Neural progenitor cell (in vitro differentiated cells): ENCODE measurements at regions not wholly inside any gene's neighbourhood (a gene's known extent, or its start where the extent isn't known, plus 50 kb on each side); places are given as distances from the start of the nearest gene placed in this dataset.

Experiments used
- DNase-seq: peaks from one replicate; pipeline ENCODE4 v3.0.0-alpha.2; 2016; ENCODE audit warnings: low spot score
- H2AFZ ChIP-seq: fragments of 200-600 bp; sonication (generic); replicated peaks from 2 replicates; pipeline ENCODE4 v1.6.1; 2016; ENCODE audit warnings: antibody characterized with exemption
- H3F3A ChIP-seq: fragments of 200-600 bp; sonication (generic); 2 replicates; pipeline ENCODE4 v1.6.1; 2016; ENCODE audit warnings: antibody characterized with exemption, low read depth
- H3K27ac ChIP-seq: fragments of 200-600 bp; sonication (generic); 2 replicates; pipeline ENCODE4 v1.5.1; 2016; ENCODE audit warnings: mild to moderate bottlenecking
- H3K27me3 ChIP-seq: fragments of 200-600 bp; sonication (generic); 2 replicates; pipeline ENCODE4 v1.6.1; 2016; ENCODE audit warnings: mild to moderate bottlenecking, moderate library complexity
- H3K36me3 ChIP-seq: fragments of 200-600 bp; sonication (generic); 2 replicates; pipeline ENCODE4 v1.5.1; 2016
- H3K4me1 ChIP-seq: fragments of 200-600 bp; sonication (generic); 2 replicates; pipeline ENCODE4 v1.6.1; 2016; ENCODE audit warnings: mixed run types
- H3K4me2 ChIP-seq: fragments of 200-600 bp; sonication (generic); 2 replicates; pipeline ENCODE4 v1.6.1; 2016
- H3K4me3 ChIP-seq: fragments of 200-600 bp; sonication (generic); 2 replicates; pipeline ENCODE4 v1.5.1; 2016
- H3K79me2 ChIP-seq: fragments of 200-600 bp; sonication (generic); 2 replicates; pipeline ENCODE4 v1.6.1; 2016; ENCODE audit warnings: low read depth
- H3K9ac ChIP-seq: fragments of 200-600 bp; sonication (generic); 2 replicates; pipeline ENCODE4 v1.6.1; 2016
- H3K9me3 ChIP-seq: fragments of 200-600 bp; sonication (generic); 2 replicates; pipeline ENCODE4 v1.5.1; 2016; ENCODE audit warnings: low read depth
- H4K20me1 ChIP-seq: fragments of 200-600 bp; sonication (generic); 2 replicates; pipeline ENCODE4 v1.6.1; 2016; ENCODE audit warnings: low read depth
- H3K27ac Mint-ChIP-seq: 3 replicates; pipeline ENCODE4 v1.8.0; 2021; ENCODE audit warnings: mixed read lengths
- H3K27me3 Mint-ChIP-seq: 2 replicates; pipeline ENCODE4 v1.8.0; 2022; ENCODE audit warnings: low read depth, mild to moderate bottlenecking, inconsistent platforms, moderate library complexity, mixed read lengths; ENCODE audit not compliant: insufficient read depth
- H3K36me3 Mint-ChIP-seq: 3 replicates; pipeline ENCODE4 v1.8.0; 2021; ENCODE audit warnings: mixed read lengths
- H3K4me1 Mint-ChIP-seq: 3 replicates; pipeline ENCODE4 v1.8.0; 2021; ENCODE audit warnings: mixed read lengths
- H3K4me3 Mint-ChIP-seq: 3 replicates; pipeline ENCODE4 v1.8.0; 2021; ENCODE audit warnings: mild to moderate bottlenecking, moderate library complexity, mixed read lengths
- H3K9me3 Mint-ChIP-seq: 3 replicates; pipeline ENCODE4 v1.8.0; 2020; ENCODE audit warnings: mixed read lengths
- CTCF ChIP-seq: fragments of 200-600 bp; sonication (generic); IDR thresholded peaks from 2 replicates; pipeline ENCODE4 v1.5.1; 2017; ENCODE audit warnings: antibody characterized with exemption, mild to moderate bottlenecking
- EZH2 ChIP-seq: fragments of 200-600 bp; sonication (generic); IDR thresholded peaks from 2 replicates; pipeline ENCODE4 v1.6.1; 2017; ENCODE audit warnings: antibody characterized with exemption, mild to moderate bottlenecking, moderate library complexity
- EZH2phosphoT487 ChIP-seq: fragments of 200-600 bp; sonication (generic); IDR thresholded peaks from 2 replicates; pipeline ENCODE4 v1.6.1; 2017; ENCODE audit warnings: antibody characterized with exemption

GRCh38 chr13:47298506-47298905 is 401.7 kb upstream of the HTR2A start:
- H3K9ac ChIP-seq = no peak overlapping the region
- no peaks in the 10 kb centered on the region for H3F3A ChIP-seq
- no peak overlapping the region for H3K4me2 ChIP-seq
- H3K4me1 Mint-ChIP-seq = peaks cover 2% of the 10 kb centered on the region
- peaks cover 2% of the 10 kb centered on the region for H3K9me3 Mint-ChIP-seq
- H3K27me3 ChIP-seq = no peaks in the 10 kb centered on the region
- H3K27me3 Mint-ChIP-seq = no peaks in the 10 kb centered on the region
- no peak overlapping the region for H3K4me3 Mint-ChIP-seq
- H3K36me3 ChIP-seq = no peaks in the 10 kb centered on the region
- no peaks in the 10 kb centered on the region for H3K79me2 ChIP-seq
- H3K4me1 ChIP-seq = no peaks in the 10 kb centered on the region
- H3K9me3 ChIP-seq = no peaks in the 10 kb centered on the region
- no peaks in the 10 kb centered on the region for H4K20me1 ChIP-seq
- TF ChIP-seq EZH2 = no peak
- TF ChIP-seq CTCF = no peak
- no peak for TF ChIP-seq EZH2phosphoT487
- no peak overlapping the region for H3K4me3 ChIP-seq
- no peak for DNase-seq
- H3K27ac ChIP-seq = no peak overlapping the region
- H3K27ac Mint-ChIP-seq = no peak overlapping the region
- no peak overlapping the region for H2AFZ ChIP-seq
- H3K36me3 Mint-ChIP-seq = peaks cover 2% of the 10 kb centered on the region

GRCh38 chr13:47294691-47295090 is 397.8 kb upstream of the HTR2A start:
- no peak overlapping the region for H3K27ac ChIP-seq
- no peak overlapping the region for H3K4me2 ChIP-seq
- Mint-ChIP-seq H3K27me3 (no peaks in the 10 kb centered on the region), H3K27ac (no peak overlapping the region), H3K4me3 (no peak overlapping the region), H3K36me3 (peaks cover 2% of the 10 kb centered on the region), H3K9me3 (peaks cover 2% of the 10 kb centered on the region), H3K4me1 (peaks cover 7% of the 10 kb centered on the region)
- no peak for DNase-seq
- no peaks in the 10 kb centered on the region for H3F3A ChIP-seq
- H3K79me2 ChIP-seq = no peaks in the 10 kb centered on the region
- no peak overlapping the region for H3K9ac ChIP-seq
- H4K20me1 ChIP-seq = no peaks in the 10 kb centered on the region
- no peaks in the 10 kb centered on the region for H3K36me3 ChIP-seq
- no peak for TF ChIP-seq EZH2phosphoT487
- TF ChIP-seq EZH2 = no peak
- TF ChIP-seq CTCF = no peak
- no peaks in the 10 kb centered on the region for H3K4me1 ChIP-seq
- no peaks in the 10 kb centered on the region for H3K27me3 ChIP-seq
- H3K9me3 ChIP-seq = no peaks in the 10 kb centered on the region
- no peak overlapping the region for H3K4me3 ChIP-seq
- H2AFZ ChIP-seq = no peak overlapping the region

- no peaks in the 10 kb centered on the region for H3K4me1 ChIP-seq
- Mint-ChIP-seq H3K27me3 (no peaks in the 10 kb centered on the region), H3K4me1 (peaks cover 23% of the 10 kb centered on the region), H3K27ac (no peak overlapping the region), H3K36me3 (peaks cover 2% of the 10 kb centered on the region), H3K9me3 (peaks cover 2% of the 10 kb centered on the region), H3K4me3 (no peak overlapping the region)
- no peak overlapping the region for H3K4me3 ChIP-seq
- no peaks in the 10 kb centered on the region for H3K9me3 ChIP-seq
- no peak overlapping the region for H3K9ac ChIP-seq
- no peak for DNase-seq
- H3K27ac ChIP-seq = no peak overlapping the region
- H3K4me2 ChIP-seq = no peak overlapping the region
- H3K36me3 ChIP-seq = no peaks in the 10 kb centered on the region
- no peaks in the 10 kb centered on the region for H3K27me3 ChIP-seq
- TF ChIP-seq EZH2phosphoT487 (no peak), EZH2 (no peak), CTCF (no peak)
- H3K79me2 ChIP-seq = no peaks in the 10 kb centered on the region
- no peak overlapping the region for H2AFZ ChIP-seq
- H3F3A ChIP-seq = no peaks in the 10 kb centered on the region
- H4K20me1 ChIP-seq = no peaks in the 10 kb centered on the region
Observed at GRCh38 chr13:47291107-47291656, 394.3 kb upstream of the HTR2A start.
